Neural cell (in vitro differentiated cells): ENCODE measurements at regions not wholly inside any gene's neighbourhood (a gene's known extent, or its start where the extent isn't known, plus 50 kb on each side); places are given as distances from the start of the nearest gene placed in this dataset.
A peak's percentile ranks its signal among the peaks of the same experiment; 100 is the strongest.

Source experiments
- H2AFZ ChIP-seq: fragments of 200-600, 300-800 bp; sonication (generic), shearing (Covaris generic); 2 replicates; pipeline ENCODE4 v1.6.0; 2014; ENCODE audit warnings: low read depth, mild to moderate bottlenecking, antibody characterized with exemption, low read length, moderate library complexity
- H3F3A ChIP-seq: fragments of 200-600 bp; shearing (Covaris generic); 2 replicates; pipeline ENCODE4 v1.6.1; 2016; ENCODE audit warnings: mild to moderate bottlenecking, moderate library complexity, mixed read lengths, antibody characterized with exemption, low read length; ENCODE audit not compliant: insufficient read depth, poor library complexity, severe bottlenecking
- H3K27ac ChIP-seq: fragments of 200-600, 300-800 bp; sonication (generic), shearing (Covaris generic); 2 replicates; pipeline ENCODE4 v1.5.1; 2014; ENCODE audit warnings: mild to moderate bottlenecking, low read length, moderate library complexity
- H3K27me3 ChIP-seq: fragments of 300-800, 200-600 bp; sonication (generic), shearing (Covaris generic); 2 replicates; pipeline ENCODE4 v1.6.0; 2014; ENCODE audit warnings: mild to moderate bottlenecking, low read depth, low read length, moderate library complexity; ENCODE audit not compliant: insufficient read depth
- H3K36me3 ChIP-seq: fragments of 300-800, 200-600 bp; sonication (generic), shearing (Covaris generic); 2 replicates; pipeline ENCODE4 v1.5.1; 2014; ENCODE audit warnings: mild to moderate bottlenecking, antibody characterized with exemption, low read length, moderate library complexity; ENCODE audit not compliant: insufficient read depth
- H3K4me2 ChIP-seq: fragments of 300-800, 200-600 bp; sonication (generic), shearing (Covaris generic); 2 replicates; pipeline ENCODE4 v1.6.0; 2014; ENCODE audit warnings: mild to moderate bottlenecking, low read length
- H3K4me3 ChIP-seq: fragments of 300-800, 200-600 bp; sonication (generic), shearing (Covaris generic); 2 replicates; pipeline ENCODE4 v1.5.1; 2014; ENCODE audit warnings: mild to moderate bottlenecking, low read length, moderate library complexity
- H3K79me2 ChIP-seq: fragments of 200-600 bp; shearing (Covaris generic); replicated peaks from 2 replicates; pipeline ENCODE4 v1.6.0; 2014; ENCODE audit warnings: mild to moderate bottlenecking, low read length, moderate library complexity; ENCODE audit not compliant: insufficient read depth
- H3K9ac ChIP-seq: fragments of 300-800, 200-600 bp; sonication (generic), shearing (Covaris generic); 2 replicates; pipeline ENCODE4 v1.6.1; 2016; ENCODE audit warnings: mild to moderate bottlenecking, low read length, mixed read lengths
- H3K9me2 ChIP-seq: fragments of 200-600 bp; shearing (Covaris generic); 2 replicates; pipeline ENCODE4 v1.6.1; 2016; ENCODE audit warnings: mild to moderate bottlenecking, low read length, mixed read lengths; ENCODE audit not compliant: insufficient read depth
- H3K9me3 ChIP-seq: fragments of 200-600, 300-800 bp; sonication (generic), shearing (Covaris generic); 2 replicates; pipeline ENCODE4 v1.6.1; 2016; ENCODE audit warnings: mild to moderate bottlenecking, mixed run types, low read length, moderate library complexity, mixed read lengths
- H4K20me1 ChIP-seq: fragments of 200-600 bp; shearing (Covaris generic); 2 replicates; pipeline ENCODE4 v1.6.1; 2016; ENCODE audit warnings: mild to moderate bottlenecking, mixed run types; ENCODE audit not compliant: insufficient read depth
- EP300 ChIP-seq: fragments of 450-650 bp; conservative IDR thresholded peaks from 2 replicates; pipeline ENCODE4 v1.6.1; 2014; ENCODE audit warnings: antibody characterized with exemption, mild to moderate bottlenecking, moderate library complexity; ENCODE audit not compliant: poor library complexity, severe bottlenecking
- EZH2 ChIP-seq: fragments of 200-600, 300-800 bp; shearing (Covaris generic), sonication (generic); IDR thresholded peaks from 2 replicates; pipeline ENCODE4 v1.6.1; 2014; ENCODE audit warnings: antibody characterized with exemption, low read length, borderline replicate concordance, mild to moderate bottlenecking; ENCODE audit not compliant: insufficient read depth, poor library complexity, severe bottlenecking
- MXI1 ChIP-seq: fragments of 450-650 bp; conservative IDR thresholded peaks from 2 replicates; pipeline ENCODE4 v1.6.1; 2014; ENCODE audit warnings: antibody characterized with exemption, mild to moderate bottlenecking; ENCODE audit not compliant: poor library complexity, severe bottlenecking
- POLR2AphosphoS5 ChIP-seq: IDR thresholded peaks from 2 replicates; pipeline ENCODE4 v1.6.1; 2012
- RAD21 ChIP-seq: fragments of 450-650 bp; conservative IDR thresholded peaks from 2 replicates; pipeline ENCODE4 v1.6.1; 2014; ENCODE audit warnings: antibody characterized with exemption, mild to moderate bottlenecking, moderate library complexity
- SMC3 ChIP-seq: fragments of 450-650 bp; conservative IDR thresholded peaks from 2 replicates; pipeline ENCODE4 v1.6.1; 2014; ENCODE audit warnings: antibody characterized with exemption, mild to moderate bottlenecking, moderate library complexity; ENCODE audit not compliant: poor library complexity
- TF ChIP-seq, protein P1 (sequence below): fragments of 450-650 bp; IDR thresholded peaks from 2 replicates; pipeline ENCODE4 v1.5.1; 2014; ENCODE audit warnings: antibody characterized with exemption, mild to moderate bottlenecking, moderate library complexity; ENCODE audit not compliant: poor library complexity, severe bottlenecking
- TF ChIP-seq, protein P2 (sequence below): IDR thresholded peaks from 2 replicates; pipeline ENCODE4 v1.6.1; 2012; ENCODE audit warnings: borderline replicate concordance

DNA sequence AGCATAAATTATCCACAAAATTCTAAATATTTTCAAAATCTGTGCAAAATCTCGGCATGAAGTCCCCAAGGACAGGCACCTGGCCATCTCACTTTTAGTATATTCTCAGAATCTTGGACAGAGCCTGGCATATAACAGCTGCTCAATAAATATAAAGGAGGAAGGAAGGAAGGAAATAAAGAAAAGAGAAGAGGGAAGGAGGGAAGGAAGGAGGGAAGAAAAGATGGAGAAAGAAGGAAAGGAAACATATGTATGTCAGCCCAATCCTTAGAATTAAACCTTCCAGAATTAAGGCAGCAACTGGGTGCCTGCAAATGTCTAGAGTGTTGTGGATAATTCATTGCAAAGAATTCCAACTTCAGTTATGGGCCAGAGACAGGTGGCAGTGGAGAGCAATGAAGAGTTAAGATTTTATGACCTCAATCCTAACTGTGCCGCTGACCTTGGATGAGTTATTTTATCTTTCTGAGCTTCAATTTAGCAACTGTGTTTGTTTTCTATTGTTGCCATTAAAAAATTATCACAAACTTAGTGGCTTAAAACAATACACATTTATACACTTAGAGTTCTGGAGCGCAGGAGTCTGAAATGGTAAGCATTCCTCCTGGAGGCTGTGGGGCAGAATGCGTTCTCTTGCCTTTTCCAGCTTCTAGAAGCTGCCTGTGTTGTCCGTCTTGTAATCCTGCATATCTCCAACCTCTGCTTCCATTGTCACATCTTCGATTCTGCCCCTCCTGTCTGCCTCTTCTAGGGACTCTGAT, 200.9 kb upstream of the MSX2 start:
- Histone ChIP-seq H3K4me3 (no peak overlapping the region), H3K36me3 (no peaks in the 10 kb centered on the region), H3K9me2 (no peaks in the 10 kb centered on the region), H3K27ac (no peak overlapping the region), H3K79me2 (no peaks in the 10 kb centered on the region), H2AFZ (no peak overlapping the region), H4K20me1 (no peaks in the 10 kb centered on the region), H3F3A (no peaks in the 10 kb centered on the region), H3K9ac (no peak overlapping the region), H3K4me2 (no peak overlapping the region), H3K9me3 (no peaks in the 10 kb centered on the region), H3K27me3 (peaks cover 9% of the 10 kb centered on the region)
- no peak for TF ChIP-seq MXI1
- TF ChIP-seq, protein P1, sequence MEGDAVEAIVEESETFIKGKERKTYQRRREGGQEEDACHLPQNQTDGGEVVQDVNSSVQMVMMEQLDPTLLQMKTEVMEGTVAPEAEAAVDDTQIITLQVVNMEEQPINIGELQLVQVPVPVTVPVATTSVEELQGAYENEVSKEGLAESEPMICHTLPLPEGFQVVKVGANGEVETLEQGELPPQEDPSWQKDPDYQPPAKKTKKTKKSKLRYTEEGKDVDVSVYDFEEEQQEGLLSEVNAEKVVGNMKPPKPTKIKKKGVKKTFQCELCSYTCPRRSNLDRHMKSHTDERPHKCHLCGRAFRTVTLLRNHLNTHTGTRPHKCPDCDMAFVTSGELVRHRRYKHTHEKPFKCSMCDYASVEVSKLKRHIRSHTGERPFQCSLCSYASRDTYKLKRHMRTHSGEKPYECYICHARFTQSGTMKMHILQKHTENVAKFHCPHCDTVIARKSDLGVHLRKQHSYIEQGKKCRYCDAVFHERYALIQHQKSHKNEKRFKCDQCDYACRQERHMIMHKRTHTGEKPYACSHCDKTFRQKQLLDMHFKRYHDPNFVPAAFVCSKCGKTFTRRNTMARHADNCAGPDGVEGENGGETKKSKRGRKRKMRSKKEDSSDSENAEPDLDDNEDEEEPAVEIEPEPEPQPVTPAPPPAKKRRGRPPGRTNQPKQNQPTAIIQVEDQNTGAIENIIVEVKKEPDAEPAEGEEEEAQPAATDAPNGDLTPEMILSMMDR: peak; percentile 13

DNA sequence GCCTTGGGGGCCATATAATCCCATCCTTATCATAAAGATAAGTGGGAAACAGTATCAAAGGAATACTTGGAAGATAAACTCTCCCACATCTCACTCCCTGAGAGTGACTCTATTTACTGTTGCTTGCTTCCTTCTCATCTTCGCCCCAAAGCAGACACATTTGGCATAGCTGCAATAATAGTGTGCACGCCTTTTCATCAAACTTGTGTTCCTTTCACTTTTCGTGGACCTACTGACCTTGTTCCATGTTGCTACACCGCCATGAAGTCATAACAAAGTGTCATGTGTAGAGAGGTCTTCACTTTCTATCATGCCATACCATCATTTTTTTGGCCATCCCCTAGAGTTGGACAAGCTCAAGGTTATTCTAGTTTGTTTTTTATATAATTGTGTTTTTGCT, 200.0 kb upstream of the MSX2 start:
- Histone ChIP-seq H3K9me2 (no peaks in the 10 kb centered on the region), H3K4me2 (no peak overlapping the region), H3K4me3 (no peak overlapping the region), H3K9me3 (no peaks in the 10 kb centered on the region), H3K27me3 (peaks cover 9% of the 10 kb centered on the region), H3F3A (no peaks in the 10 kb centered on the region), H4K20me1 (no peaks in the 10 kb centered on the region), H3K9ac (no peak overlapping the region), H3K79me2 (no peaks in the 10 kb centered on the region), H3K36me3 (no peaks in the 10 kb centered on the region), H3K27ac (no peak overlapping the region), H2AFZ (no peak overlapping the region)
- TF ChIP-seq SMC3: no peak
- no peak for TF ChIP-seq EZH2
- TF ChIP-seq RAD21: no peak

DNA sequence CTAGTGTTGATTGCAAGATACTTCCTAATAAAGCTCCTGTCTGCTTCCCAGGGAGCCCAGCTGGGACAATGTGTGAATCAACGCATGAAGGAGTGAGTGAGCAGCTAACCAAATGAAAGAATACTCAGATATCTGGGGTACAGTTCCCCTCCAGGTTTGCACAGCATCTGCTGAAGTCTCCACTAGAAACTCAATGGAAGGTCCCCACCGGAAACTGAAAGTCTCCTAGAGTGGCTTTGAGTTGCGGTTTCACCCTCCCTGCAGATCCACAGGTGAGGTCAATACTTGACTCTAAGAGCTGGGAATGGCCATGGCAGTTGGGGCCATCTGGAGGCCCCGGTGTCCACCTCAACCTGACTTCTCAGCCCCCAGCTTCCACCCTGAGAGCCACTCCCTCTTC, 198.2 kb upstream of the MSX2 start:
- Histone ChIP-seq H3K4me3 (no peak overlapping the region), H3K9ac (no peak overlapping the region), H3K9me2 (no peaks in the 10 kb centered on the region), H4K20me1 (no peaks in the 10 kb centered on the region), H3K79me2 (no peaks in the 10 kb centered on the region), H3K27ac (no peak overlapping the region), H3K4me2 (no peak overlapping the region), H2AFZ (no peak overlapping the region), H3K9me3 (no peaks in the 10 kb centered on the region), H3K36me3 (no peaks in the 10 kb centered on the region), H3K27me3 (peaks cover 7% of the 10 kb centered on the region), H3F3A (no peaks in the 10 kb centered on the region)
- no peak for TF ChIP-seq EZH2
- TF ChIP-seq MXI1: no peak
- TF ChIP-seq, protein P2, sequence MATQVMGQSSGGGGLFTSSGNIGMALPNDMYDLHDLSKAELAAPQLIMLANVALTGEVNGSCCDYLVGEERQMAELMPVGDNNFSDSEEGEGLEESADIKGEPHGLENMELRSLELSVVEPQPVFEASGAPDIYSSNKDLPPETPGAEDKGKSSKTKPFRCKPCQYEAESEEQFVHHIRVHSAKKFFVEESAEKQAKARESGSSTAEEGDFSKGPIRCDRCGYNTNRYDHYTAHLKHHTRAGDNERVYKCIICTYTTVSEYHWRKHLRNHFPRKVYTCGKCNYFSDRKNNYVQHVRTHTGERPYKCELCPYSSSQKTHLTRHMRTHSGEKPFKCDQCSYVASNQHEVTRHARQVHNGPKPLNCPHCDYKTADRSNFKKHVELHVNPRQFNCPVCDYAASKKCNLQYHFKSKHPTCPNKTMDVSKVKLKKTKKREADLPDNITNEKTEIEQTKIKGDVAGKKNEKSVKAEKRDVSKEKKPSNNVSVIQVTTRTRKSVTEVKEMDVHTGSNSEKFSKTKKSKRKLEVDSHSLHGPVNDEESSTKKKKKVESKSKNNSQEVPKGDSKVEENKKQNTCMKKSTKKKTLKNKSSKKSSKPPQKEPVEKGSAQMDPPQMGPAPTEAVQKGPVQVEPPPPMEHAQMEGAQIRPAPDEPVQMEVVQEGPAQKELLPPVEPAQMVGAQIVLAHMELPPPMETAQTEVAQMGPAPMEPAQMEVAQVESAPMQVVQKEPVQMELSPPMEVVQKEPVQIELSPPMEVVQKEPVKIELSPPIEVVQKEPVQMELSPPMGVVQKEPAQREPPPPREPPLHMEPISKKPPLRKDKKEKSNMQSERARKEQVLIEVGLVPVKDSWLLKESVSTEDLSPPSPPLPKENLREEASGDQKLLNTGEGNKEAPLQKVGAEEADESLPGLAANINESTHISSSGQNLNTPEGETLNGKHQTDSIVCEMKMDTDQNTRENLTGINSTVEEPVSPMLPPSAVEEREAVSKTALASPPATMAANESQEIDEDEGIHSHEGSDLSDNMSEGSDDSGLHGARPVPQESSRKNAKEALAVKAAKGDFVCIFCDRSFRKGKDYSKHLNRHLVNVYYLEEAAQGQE: no peak
- TF ChIP-seq EP300: no peak
- TF ChIP-seq SMC3: no peak
- TF ChIP-seq POLR2AphosphoS5: no peak
